ENCODE measurements at regions not wholly inside any gene's neighbourhood (a gene's known extent, or its start where the extent isn't known, plus 50 kb on each side); places are given as distances from the start of the nearest gene placed in this dataset.

GRCh38 chr16:14345512-14346115 is 274.5 kb downstream of the MRTFB start:
- Histone ChIP-seq H3K36me3 (no peaks in the 10 kb centered on the region), H3K9me3 (ENCODE audit: low read depth) (no peaks in the 10 kb centered on the region), H3K27me3 (no peaks in the 10 kb centered on the region), H3K4me3 (no peak overlapping the region), H3K27ac (no peak overlapping the region), H3K4me1 (ENCODE audit: low read depth) (no peaks in the 10 kb centered on the region)
- TF ChIP-seq CTCF (IDR thresholded peaks at IDR 0.05; ENCODE audit: low read depth, low read length) = no peak
- DNase-seq (ENCODE audit: low read depth in 1 of 2, low spot score in 1 of 2) = no peak

GRCh38 chr16:14344945-14345344 is 273.8 kb downstream of the MRTFB start:
- Histone ChIP-seq H3K27me3 (no peaks in the 10 kb centered on the region), H3K36me3 (no peaks in the 10 kb centered on the region), H3K4me3 (no peak overlapping the region), H3K9me3 (ENCODE audit: low read depth) (no peaks in the 10 kb centered on the region), H3K27ac (no peak overlapping the region), H3K4me1 (ENCODE audit: low read depth) (no peaks in the 10 kb centered on the region)
- no peak for TF ChIP-seq CTCF (IDR thresholded peaks at IDR 0.05; ENCODE audit: low read depth, low read length)
- no peak for DNase-seq (ENCODE audit: low read depth in 1 of 2, low spot score in 1 of 2)

GRCh38 chr16:14344292-14344691 is 273.2 kb downstream of the MRTFB start:
- no peaks in the 10 kb centered on the region for H3K4me1 ChIP-seq (ENCODE audit: low read depth)
- TF ChIP-seq CTCF (IDR thresholded peaks at IDR 0.05; ENCODE audit: low read depth, low read length) = no peak
- H3K27ac ChIP-seq = no peak overlapping the region
- no peaks in the 10 kb centered on the region for H3K9me3 ChIP-seq (ENCODE audit: low read depth)
- no peaks in the 10 kb centered on the region for H3K36me3 ChIP-seq
- DNase-seq (ENCODE audit: low read depth in 1 of 2, low spot score in 1 of 2) = no peak
- H3K27me3 ChIP-seq = no peaks in the 10 kb centered on the region
- no peak overlapping the region for H3K4me3 ChIP-seq

GRCh38 chr16:14341324-14342225 is 270.5 kb downstream of the MRTFB start:
- TF ChIP-seq CTCF (IDR thresholded peaks at IDR 0.05; ENCODE audit: low read depth, low read length) = no peak
- Histone ChIP-seq H3K27me3 (no peaks in the 10 kb centered on the region), H3K27ac (no peak overlapping the region), H3K4me3 (no peak overlapping the region), H3K4me1 (ENCODE audit: low read depth) (no peaks in the 10 kb centered on the region), H3K36me3 (no peaks in the 10 kb centered on the region), H3K9me3 (ENCODE audit: low read depth) (no peaks in the 10 kb centered on the region)
- no peak for DNase-seq (ENCODE audit: low read depth in 1 of 2, low spot score in 1 of 2)

GRCh38 chr16:14339694-14340093 is 268.6 kb downstream of the MRTFB start:
- Histone ChIP-seq H3K27ac (no peak overlapping the region), H3K4me3 (no peak overlapping the region), H3K9me3 (ENCODE audit: low read depth) (no peaks in the 10 kb centered on the region), H3K36me3 (no peaks in the 10 kb centered on the region), H3K27me3 (no peaks in the 10 kb centered on the region), H3K4me1 (ENCODE audit: low read depth) (no peaks in the 10 kb centered on the region)
- no peak for DNase-seq (ENCODE audit: low read depth in 1 of 2, low spot score in 1 of 2)
- TF ChIP-seq CTCF (IDR thresholded peaks at IDR 0.05; ENCODE audit: low read depth, low read length) = no peak
